ENCODE measurements at regions not wholly inside any gene's neighbourhood (a gene's known extent, or its start where the extent isn't known, plus 50 kb on each side); places are given as distances from the start of the nearest gene placed in this dataset.
"Not testable (repeated sequence)": the region's sequence is repeated elsewhere in the genome, so short reads cannot be mapped to it uniquely, and the experiment has no call there.

DNA sequence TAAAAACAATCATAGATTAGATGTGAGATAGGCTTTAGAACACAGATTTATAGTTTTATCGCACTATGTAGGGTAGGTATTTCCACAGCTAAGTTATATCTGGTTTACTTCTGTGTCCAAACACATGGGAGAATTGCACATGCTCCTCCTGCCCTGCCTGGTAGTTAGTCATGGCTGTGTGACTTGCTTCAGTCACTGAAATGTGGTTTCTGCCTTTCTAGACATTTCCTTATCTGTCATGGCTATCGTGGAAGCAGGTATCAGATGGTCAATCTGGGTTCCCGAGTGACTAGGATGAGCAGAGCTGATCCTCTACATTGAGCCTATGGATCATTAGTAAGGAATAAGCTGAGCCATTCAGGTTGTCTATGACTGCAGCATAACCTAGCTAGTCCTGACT, 117.8 kb upstream of the GMDS start:
- no peak for DNase-seq
- in situ Hi-C loops (cut with MboI; ENCODE audit: low pct_unique_long_range_greater_than_20kb, low sequenced_read_pairs), result loop anchor here (25.0 kb wide), 1 partner anchor 776 kb away; no protein-coding TSS in a partner anchor

GRCh38 chr6:2361195-2361594, 115.8 kb upstream of the GMDS start:
- no peak for DNase-seq
- in situ Hi-C loops (cut with MboI; ENCODE audit: low pct_unique_long_range_greater_than_20kb, low sequenced_read_pairs), result loop anchor here (25.0 kb wide), 1 partner anchor 774 kb away; no protein-coding TSS in a partner anchor

GRCh38 chr6:2360716-2361115, 115.3 kb upstream of the GMDS start:
- in situ Hi-C loops (cut with MboI; ENCODE audit: low pct_unique_long_range_greater_than_20kb, low sequenced_read_pairs), result loop anchor here (25.0 kb wide), 1 partner anchor 773 kb away; no protein-coding TSS in a partner anchor
- no peak for DNase-seq

- no peak for DNase-seq
- in situ Hi-C loops (cut with MboI; ENCODE audit: low pct_unique_long_range_greater_than_20kb, low sequenced_read_pairs), result loop anchor here (25.0 kb wide), 1 partner anchor 773 kb away; no protein-coding TSS in a partner anchor
Observed at GRCh38 chr6:2360126-2360525, 114.7 kb upstream of the GMDS start.

DNA sequence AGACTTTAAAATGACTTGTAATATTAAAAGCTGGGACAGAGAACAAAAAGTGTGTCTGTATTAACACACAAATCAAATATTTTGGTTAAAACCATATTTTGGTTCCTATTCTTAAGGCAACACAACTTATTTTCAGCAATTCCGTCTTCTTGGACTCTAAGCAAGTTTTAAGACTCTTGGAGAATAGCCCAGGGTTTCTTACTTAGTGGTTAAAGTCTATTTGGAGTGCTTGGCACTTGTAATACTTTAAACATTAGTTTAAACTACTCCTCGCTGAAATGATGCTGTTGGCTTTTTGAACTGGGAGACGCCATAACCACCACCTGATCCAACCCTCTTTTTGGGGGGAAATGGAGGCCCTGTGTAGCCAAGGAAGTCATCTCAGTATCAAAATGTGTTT, 109.7 kb upstream of the GMDS start:
- in situ Hi-C loops (cut with MboI; ENCODE audit: low pct_unique_long_range_greater_than_20kb, low sequenced_read_pairs), result loop anchor here (25.0 kb wide), 1 partner anchor 768 kb away; no protein-coding TSS in a partner anchor
- DNase-seq, result no peak

DNA sequence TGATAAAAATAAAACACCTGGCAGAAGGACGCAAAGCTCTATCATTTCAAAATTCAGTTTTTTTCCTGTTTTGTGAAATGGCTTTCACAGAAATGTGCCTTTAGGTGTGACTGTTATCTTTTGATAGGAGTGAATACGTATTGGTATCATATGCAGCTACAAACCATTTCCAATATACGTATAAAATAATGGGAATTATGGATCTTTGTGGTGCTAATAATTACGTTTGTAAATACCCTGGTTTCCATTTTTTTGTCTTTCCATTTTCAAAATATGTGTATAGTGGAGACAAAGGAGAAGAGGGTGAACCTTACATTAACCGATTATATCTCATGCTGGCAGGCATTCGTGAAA, 108.7 kb upstream of the GMDS start:
- in situ Hi-C loops (cut with MboI; ENCODE audit: low pct_unique_long_range_greater_than_20kb, low sequenced_read_pairs), result loop anchor here (25.0 kb wide), 1 partner anchor 767 kb away; no protein-coding TSS in a partner anchor
- no peak for DNase-seq

GRCh38 chr6:2353412-2354137, 108.2 kb upstream of the GMDS start:
- in situ Hi-C loops (cut with MboI; ENCODE audit: low pct_unique_long_range_greater_than_20kb, low sequenced_read_pairs), result loop anchor here (25.0 kb wide), 1 partner anchor 766 kb away; no protein-coding TSS in a partner anchor
- peak; percentile 78 for DNase-seq

- DNase-seq, result no peak
- in situ Hi-C loops (cut with MboI; ENCODE audit: low pct_unique_long_range_greater_than_20kb, low sequenced_read_pairs), result loop anchor here (25.0 kb wide), 1 partner anchor 765 kb away; no protein-coding TSS in a partner anchor
Observed at GRCh38 chr6:2351807-2352431, 106.5 kb upstream of the GMDS start.

DNA sequence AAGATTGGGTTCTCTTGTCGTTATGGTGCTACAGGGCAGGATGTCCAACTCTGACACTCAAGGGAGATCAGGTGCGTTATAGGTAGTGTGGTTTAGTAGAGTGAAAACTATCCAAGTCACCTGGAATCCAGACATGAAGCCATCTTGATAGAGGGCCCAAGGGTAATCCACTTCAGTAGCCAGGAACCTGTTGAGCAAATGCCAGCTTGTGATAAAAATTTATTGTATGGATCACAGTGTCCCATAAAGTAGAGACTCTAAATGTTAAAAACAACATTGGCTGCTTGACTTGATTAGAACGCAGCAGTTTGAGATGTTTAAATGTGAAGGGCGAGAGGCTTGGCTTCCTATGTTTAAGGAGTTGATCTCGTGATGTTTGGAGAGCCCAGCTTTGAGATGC, 105.7 kb upstream of the GMDS start:
- no peak for DNase-seq
- in situ Hi-C loops (cut with MboI; ENCODE audit: low pct_unique_long_range_greater_than_20kb, low sequenced_read_pairs), result loop anchor here (25.0 kb wide), 1 partner anchor 764 kb away; no protein-coding TSS in a partner anchor

GRCh38 chr6:2346078-2346477, 100.7 kb upstream of the GMDS start:
- in situ Hi-C loops (cut with MboI; ENCODE audit: low pct_unique_long_range_greater_than_20kb, low sequenced_read_pairs), result no loop called here
- DNase-seq, result no peak

GRCh38 chr6:2344319-2344905, 99.0 kb upstream of the GMDS start:
- in situ Hi-C loops (cut with MboI; ENCODE audit: low pct_unique_long_range_greater_than_20kb, low sequenced_read_pairs), result no loop called here

DNA sequence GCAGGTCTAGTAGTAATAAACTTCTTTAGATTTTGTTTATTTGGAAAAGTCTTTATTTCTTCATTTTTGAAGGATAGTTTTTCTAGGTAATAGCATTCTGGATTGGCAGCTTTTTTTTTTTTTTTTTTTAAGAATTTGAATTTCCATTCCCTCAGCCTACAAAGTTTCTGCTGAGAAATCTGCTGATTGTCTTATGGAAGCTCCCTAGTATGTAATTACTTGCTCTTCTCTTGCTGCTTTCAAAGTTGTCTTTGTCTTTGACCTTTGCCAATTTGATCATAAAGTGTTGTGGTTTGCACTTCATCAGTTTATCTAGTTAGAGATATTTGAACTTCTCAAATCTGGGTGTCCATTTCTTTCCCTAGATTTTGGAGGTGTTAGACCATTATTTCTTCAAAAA, 82.2 kb upstream of the GMDS start:
- in situ Hi-C loops (cut with MboI; ENCODE audit: low pct_unique_long_range_greater_than_20kb, low sequenced_read_pairs), result no loop called here
- no peak for DNase-seq

More at GRCh38 chr6:2344319-2344905, 99.0 kb upstream of the GMDS start:
- no peak for DNase-seq

- no peak for DNase-seq
- in situ Hi-C loops (cut with MboI; ENCODE audit: low pct_unique_long_range_greater_than_20kb, low sequenced_read_pairs), result no loop called here
Observed at GRCh38 chr6:2324166-2324953, 79.0 kb upstream of the GMDS start.

GRCh38 chr6:2317498-2317897, 72.1 kb upstream of the GMDS start:
- in situ Hi-C loops (cut with MboI; ENCODE audit: low pct_unique_long_range_greater_than_20kb, low sequenced_read_pairs); DNase-seq: not testable (repeated sequence)

- no peak for DNase-seq
- in situ Hi-C loops (cut with MboI; ENCODE audit: low pct_unique_long_range_greater_than_20kb, low sequenced_read_pairs), result no loop called here
Observed at GRCh38 chr6:2314641-2315040, 69.2 kb upstream of the GMDS start.

DNA sequence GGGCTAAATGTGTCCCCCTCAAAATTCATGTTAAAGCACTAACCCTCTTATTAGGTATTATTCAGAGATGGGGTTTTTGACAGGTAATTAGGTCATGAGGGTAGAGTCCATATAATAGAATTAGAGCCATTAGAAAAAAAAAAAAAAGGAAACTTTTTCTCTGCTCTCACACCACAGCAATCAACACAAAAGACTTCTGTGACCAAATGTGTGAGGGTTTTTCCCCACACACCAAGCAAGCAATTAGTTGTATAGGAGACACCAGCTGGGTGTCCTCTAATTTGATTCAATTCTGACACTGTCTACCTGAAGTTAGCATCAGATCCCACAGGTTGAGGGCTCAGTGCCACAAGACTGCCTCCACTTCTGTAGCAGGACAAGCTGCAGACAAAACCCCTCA, 64.6 kb upstream of the GMDS start:
- in situ Hi-C loops (cut with MboI; ENCODE audit: low pct_unique_long_range_greater_than_20kb, low sequenced_read_pairs), result no loop called here
- DNase-seq, result no peak

DNA sequence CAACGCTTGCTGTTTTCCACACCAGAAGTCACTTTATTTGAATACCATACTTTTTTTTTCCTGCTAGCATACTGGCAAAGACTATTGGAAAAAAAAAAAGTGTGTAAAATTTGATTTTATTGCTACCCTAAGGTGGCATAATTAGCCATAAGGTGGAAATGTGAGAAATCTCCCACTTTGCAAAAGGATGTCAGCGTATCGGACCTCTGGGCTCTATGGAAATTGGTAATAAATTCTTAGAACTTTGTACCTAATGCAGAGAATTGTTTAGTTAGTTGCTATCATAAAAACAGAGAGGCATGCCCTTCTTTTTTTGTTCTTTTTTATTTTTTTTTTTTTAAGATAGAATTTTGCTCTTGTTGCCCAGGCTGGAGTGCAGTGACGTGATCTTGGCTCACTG, 63.7 kb upstream of the GMDS start:
- in situ Hi-C loops (cut with MboI; ENCODE audit: low pct_unique_long_range_greater_than_20kb, low sequenced_read_pairs), result no loop called here
- DNase-seq, result no peak

GRCh38 chr6:2307799-2308198, 62.4 kb upstream of the GMDS start:
- DNase-seq, result no peak
- in situ Hi-C loops (cut with MboI; ENCODE audit: low pct_unique_long_range_greater_than_20kb, low sequenced_read_pairs), result no loop called here

- no peak for DNase-seq
- in situ Hi-C loops (cut with MboI; ENCODE audit: low pct_unique_long_range_greater_than_20kb, low sequenced_read_pairs), result no loop called here
Observed at GRCh38 chr6:2305951-2306350, 60.5 kb upstream of the GMDS start.
